Activated naive CD4-positive, alpha-beta T cell treated with anti-CD3 and anti-CD28 coated beads, Interleukin-2, amount 50 U/mL, for 24 hours (primary cell): ENCODE measurements at regions not wholly inside any gene's neighbourhood (a gene's known extent, or its start where the extent isn't known, plus 50 kb on each side); places are given as distances from the start of the nearest gene placed in this dataset.

Experiments used
- H3K27ac Mint-ChIP-seq: one replicate; pipeline ENCODE4 v1.8.0; 2021; ENCODE audit warnings: mild to moderate bottlenecking, mixed read lengths
- H3K27me3 Mint-ChIP-seq: one replicate; pipeline ENCODE4 v1.8.0; 2021; ENCODE audit warnings: mixed read lengths
- H3K36me3 Mint-ChIP-seq: one replicate; pipeline ENCODE4 v1.8.0; 2021; ENCODE audit warnings: mixed read lengths
- H3K4me1 Mint-ChIP-seq: one replicate; pipeline ENCODE4 v1.8.0; 2021; ENCODE audit warnings: mixed read lengths
- H3K4me3 Mint-ChIP-seq: one replicate; pipeline ENCODE4 v1.8.0; 2021; ENCODE audit warnings: mild to moderate bottlenecking, mixed read lengths
- H3K9me3 Mint-ChIP-seq: one replicate; pipeline ENCODE4 v1.8.0; 2021; ENCODE audit warnings: mixed read lengths

- Mint-ChIP-seq H3K27ac (no peak overlapping the region), H3K36me3 (no peaks in the 10 kb centered on the region), H3K9me3 (peaks cover 5% of the 10 kb centered on the region), H3K27me3 (no peaks in the 10 kb centered on the region), H3K4me1 (no peaks in the 10 kb centered on the region), H3K4me3 (no peak overlapping the region)
Measured at GRCh38 chr10:65720901-65721300, 1204.9 kb upstream of the LRRTM3 start.

GRCh38 chr10:65723525-65723924, 1202.3 kb upstream of the LRRTM3 start:
- Mint-ChIP-seq H3K9me3 (peaks cover 5% of the 10 kb centered on the region), H3K4me3 (no peak overlapping the region), H3K27me3 (no peaks in the 10 kb centered on the region), H3K36me3 (no peaks in the 10 kb centered on the region), H3K27ac (no peak overlapping the region), H3K4me1 (no peaks in the 10 kb centered on the region)

GRCh38 chr10:65735382-65735781, 1190.5 kb upstream of the LRRTM3 start:
- no peaks in the 10 kb centered on the region for H3K36me3 Mint-ChIP-seq

GRCh38 chr10:65742906-65743305, 1182.9 kb upstream of the LRRTM3 start:
- H3K36me3 Mint-ChIP-seq: no peaks in the 10 kb centered on the region
- H3K9me3 Mint-ChIP-seq: no peaks in the 10 kb centered on the region
- no peak overlapping the region for H3K4me3 Mint-ChIP-seq
- H3K27me3 Mint-ChIP-seq: no peaks in the 10 kb centered on the region
- H3K4me1 Mint-ChIP-seq: no peaks in the 10 kb centered on the region
- no peak overlapping the region for H3K27ac Mint-ChIP-seq

More at GRCh38 chr10:65735382-65735781, 1190.5 kb upstream of the LRRTM3 start:
- Mint-ChIP-seq H3K4me3 (no peak overlapping the region), H3K9me3 (no peaks in the 10 kb centered on the region), H3K4me1 (no peaks in the 10 kb centered on the region), H3K27ac (no peak overlapping the region), H3K27me3 (no peaks in the 10 kb centered on the region)

GRCh38 chr10:65751218-65751617, 1174.6 kb upstream of the LRRTM3 start:
- Mint-ChIP-seq H3K27ac (no peak overlapping the region), H3K27me3 (no peaks in the 10 kb centered on the region), H3K4me1 (no peaks in the 10 kb centered on the region), H3K4me3 (no peak overlapping the region), H3K9me3 (no peaks in the 10 kb centered on the region), H3K36me3 (no peaks in the 10 kb centered on the region)

GRCh38 chr10:65751896-65752295, 1173.9 kb upstream of the LRRTM3 start:
- Mint-ChIP-seq H3K4me1 (no peaks in the 10 kb centered on the region), H3K4me3 (no peak overlapping the region), H3K27me3 (no peaks in the 10 kb centered on the region), H3K9me3 (no peaks in the 10 kb centered on the region), H3K27ac (no peak overlapping the region), H3K36me3 (no peaks in the 10 kb centered on the region)

GRCh38 chr10:65753532-65753931, 1172.3 kb upstream of the LRRTM3 start:
- H3K9me3 Mint-ChIP-seq: peaks cover 2% of the 10 kb centered on the region
- no peak overlapping the region for H3K27ac Mint-ChIP-seq
- H3K4me1 Mint-ChIP-seq: no peaks in the 10 kb centered on the region
- H3K4me3 Mint-ChIP-seq: no peak overlapping the region
- no peaks in the 10 kb centered on the region for H3K27me3 Mint-ChIP-seq
- H3K36me3 Mint-ChIP-seq: no peaks in the 10 kb centered on the region

- H3K9me3 Mint-ChIP-seq: peaks cover 3% of the 10 kb centered on the region
- H3K27me3 Mint-ChIP-seq: no peaks in the 10 kb centered on the region
- no peaks in the 10 kb centered on the region for H3K4me1 Mint-ChIP-seq
- no peaks in the 10 kb centered on the region for H3K36me3 Mint-ChIP-seq
- H3K27ac Mint-ChIP-seq: no peak overlapping the region
- H3K4me3 Mint-ChIP-seq: no peak overlapping the region
Measured at GRCh38 chr10:65754112-65754511, 1171.7 kb upstream of the LRRTM3 start.

- Mint-ChIP-seq H3K9me3 (peaks cover 3% of the 10 kb centered on the region), H3K27me3 (no peaks in the 10 kb centered on the region), H3K4me3 (no peak overlapping the region), H3K4me1 (no peaks in the 10 kb centered on the region), H3K27ac (no peak overlapping the region), H3K36me3 (no peaks in the 10 kb centered on the region)
Measured at GRCh38 chr10:65762311-65762710, 1163.5 kb upstream of the LRRTM3 start.

- Mint-ChIP-seq H3K4me1 (no peaks in the 10 kb centered on the region), H3K27me3 (no peaks in the 10 kb centered on the region), H3K9me3 (no peaks in the 10 kb centered on the region), H3K27ac (no peak overlapping the region), H3K4me3 (no peak overlapping the region), H3K36me3 (no peaks in the 10 kb centered on the region)
Measured at GRCh38 chr10:65765006-65765541, 1160.8 kb upstream of the LRRTM3 start.

- no peaks in the 10 kb centered on the region for H3K36me3 Mint-ChIP-seq
- no peaks in the 10 kb centered on the region for H3K27me3 Mint-ChIP-seq
- H3K4me3 Mint-ChIP-seq: no peak overlapping the region
- H3K27ac Mint-ChIP-seq: no peak overlapping the region
- no peaks in the 10 kb centered on the region for H3K4me1 Mint-ChIP-seq
- no peaks in the 10 kb centered on the region for H3K9me3 Mint-ChIP-seq
Measured at GRCh38 chr10:65769828-65770227, 1156.0 kb upstream of the LRRTM3 start.

GRCh38 chr10:65778753-65779152, 1147.1 kb upstream of the LRRTM3 start:
- Mint-ChIP-seq H3K9me3 (peaks cover 5% of the 10 kb centered on the region), H3K4me3 (no peak overlapping the region), H3K27me3 (no peaks in the 10 kb centered on the region), H3K4me1 (no peaks in the 10 kb centered on the region), H3K27ac (no peak overlapping the region), H3K36me3 (no peaks in the 10 kb centered on the region)

- Mint-ChIP-seq H3K27me3 (no peaks in the 10 kb centered on the region), H3K27ac (no peak overlapping the region), H3K4me3 (no peak overlapping the region), H3K9me3 (peaks cover 5% of the 10 kb centered on the region), H3K36me3 (no peaks in the 10 kb centered on the region), H3K4me1 (no peaks in the 10 kb centered on the region)
Measured at GRCh38 chr10:65779985-65780384, 1145.9 kb upstream of the LRRTM3 start.

- no peak overlapping the region for H3K27ac Mint-ChIP-seq
- H3K36me3 Mint-ChIP-seq: no peaks in the 10 kb centered on the region
- no peak overlapping the region for H3K4me3 Mint-ChIP-seq
- peaks cover 5% of the 10 kb centered on the region for H3K9me3 Mint-ChIP-seq
- no peaks in the 10 kb centered on the region for H3K4me1 Mint-ChIP-seq
- no peaks in the 10 kb centered on the region for H3K27me3 Mint-ChIP-seq
Measured at GRCh38 chr10:65786279-65786678, 1139.6 kb upstream of the LRRTM3 start.

GRCh38 chr10:65787571-65787970, 1138.3 kb upstream of the LRRTM3 start:
- no peak overlapping the region for H3K27ac Mint-ChIP-seq
- H3K4me1 Mint-ChIP-seq: no peaks in the 10 kb centered on the region
- no peaks in the 10 kb centered on the region for H3K36me3 Mint-ChIP-seq
- H3K9me3 Mint-ChIP-seq: peaks cover 5% of the 10 kb centered on the region
- no peak overlapping the region for H3K4me3 Mint-ChIP-seq
- no peaks in the 10 kb centered on the region for H3K27me3 Mint-ChIP-seq

- Mint-ChIP-seq H3K36me3 (no peaks in the 10 kb centered on the region), H3K4me1 (no peaks in the 10 kb centered on the region), H3K27ac (no peak overlapping the region), H3K4me3 (no peak overlapping the region), H3K27me3 (no peaks in the 10 kb centered on the region), H3K9me3 (peaks cover 2% of the 10 kb centered on the region)
Measured at GRCh38 chr10:65788271-65788670, 1137.6 kb upstream of the LRRTM3 start.

- no peak overlapping the region for H3K27ac Mint-ChIP-seq
- no peaks in the 10 kb centered on the region for H3K36me3 Mint-ChIP-seq
- H3K4me1 Mint-ChIP-seq: no peaks in the 10 kb centered on the region
- H3K27me3 Mint-ChIP-seq: no peaks in the 10 kb centered on the region
- no peak overlapping the region for H3K4me3 Mint-ChIP-seq
- no peaks in the 10 kb centered on the region for H3K9me3 Mint-ChIP-seq
Measured at GRCh38 chr10:65791979-65792378, 1133.9 kb upstream of the LRRTM3 start.
